MM.1S (cell line): ENCODE measurements at regions not wholly inside any gene's neighbourhood (a gene's known extent, or its start where the extent isn't known, plus 50 kb on each side); places are given as distances from the start of the nearest gene placed in this dataset.

Experiments
- DNase-seq: peaks from one replicate; pipeline ENCODE4 v3.0.0-alpha.2; 2015
- H2AFZ ChIP-seq: fragments of 300-600 bp; sonication (generic); 2 replicates; pipeline ENCODE4 v1.6.0; 2016; ENCODE audit warnings: antibody characterized with exemption, low read length
- H3F3A ChIP-seq: fragments of 300-600 bp; sonication (generic); 2 replicates; pipeline ENCODE4 v1.6.1; 2016; ENCODE audit warnings: mild to moderate bottlenecking, antibody characterized with exemption, low read length, moderate library complexity, mixed read lengths; ENCODE audit not compliant: insufficient read depth
- H3K27ac ChIP-seq: fragments of 300-600 bp; sonication (generic); 2 replicates; pipeline ENCODE4 v1.5.1; 2016; ENCODE audit warnings: mild to moderate bottlenecking, low read length
- H3K27me3 ChIP-seq: fragments of 300-600 bp; sonication (generic); replicated peaks from 2 replicates; pipeline ENCODE4 v1.6.0; 2016; ENCODE audit warnings: low read length; ENCODE audit not compliant: insufficient read depth
- H3K36me3 ChIP-seq: fragments of 300-600 bp; sonication (generic); replicated peaks from 2 replicates; pipeline ENCODE4 v1.6.1; 2016; ENCODE audit warnings: mild to moderate bottlenecking, low read length, mixed read lengths; ENCODE audit not compliant: insufficient read depth
- H3K4me1 ChIP-seq: fragments of 300-600 bp; sonication (generic); 2 replicates; pipeline ENCODE4 v1.6.1; 2016; ENCODE audit warnings: low read length, mixed read lengths
- H3K4me2 ChIP-seq: fragments of 300-600 bp; sonication (generic); 2 replicates; pipeline ENCODE4 v1.6.0; 2016; ENCODE audit warnings: low read depth, low read length
- H3K4me3 ChIP-seq: fragments of 300-600 bp; sonication (generic); 2 replicates; pipeline ENCODE4 v1.5.1; 2016; ENCODE audit warnings: low read length, mixed read lengths
- H3K79me2 ChIP-seq: fragments of 300-600 bp; sonication (generic); 2 replicates; pipeline ENCODE4 v1.6.1; 2016; ENCODE audit warnings: mixed run types, low read length, mixed read lengths
- H3K9ac ChIP-seq: fragments of 300-600 bp; sonication (generic); 2 replicates; pipeline ENCODE4 v1.6.1; 2016; ENCODE audit warnings: low read length, mixed read lengths
- H3K9me2 ChIP-seq: fragments of 300-600 bp; sonication (generic); replicated peaks from 2 replicates; pipeline ENCODE4 v1.6.1; 2016; ENCODE audit warnings: mild to moderate bottlenecking, low read length, mixed read lengths; ENCODE audit not compliant: insufficient read depth
- H3K9me3 ChIP-seq: fragments of 300-600 bp; sonication (generic); replicated peaks from 2 replicates; pipeline ENCODE4 v1.6.1; 2016; ENCODE audit warnings: mild to moderate bottlenecking, low read length, mixed read lengths; ENCODE audit not compliant: insufficient read depth
- H4K20me1 ChIP-seq: fragments of 300-600 bp; sonication (generic); 2 replicates; pipeline ENCODE4 v1.6.1; 2016; ENCODE audit warnings: mild to moderate bottlenecking, low read length, moderate library complexity, mixed read lengths; ENCODE audit not compliant: insufficient read depth
- CTCF ChIP-seq: fragments of 300-600 bp; sonication (generic); IDR thresholded peaks from 2 replicates; pipeline ENCODE4 v1.5.1; 2016; ENCODE audit warnings: antibody characterized with exemption, low read length, mixed read lengths
- EZH2 ChIP-seq: fragments of 300-600 bp; sonication (generic); optimal IDR thresholded peaks from 2 replicates; pipeline ENCODE3; 2017; ENCODE audit warnings: low read depth, mild to moderate bottlenecking, antibody characterized with exemption, low read length, mixed read lengths
- EZH2phosphoT487 ChIP-seq: fragments of 300-600 bp; sonication (generic); IDR thresholded peaks from 2 replicates; pipeline ENCODE4 v1.6.1; 2018; ENCODE audit warnings: antibody characterized with exemption, low read length

- H3K27me3 ChIP-seq = no peaks in the 10 kb centered on the region
- H3K9ac ChIP-seq = no peak overlapping the region
Observed at GRCh38 chr7:106482091-106482490, 178.9 kb downstream of the CCDC71L start.

GRCh38 chr7:106480616-106481031 lies 180.3 kb downstream of the CCDC71L start:
- Histone ChIP-seq H3K36me3 (no peaks in the 10 kb centered on the region), H3K9me3 (no peaks in the 10 kb centered on the region), H4K20me1 (no peaks in the 10 kb centered on the region), H3K27ac (no peak overlapping the region), H2AFZ (no peak overlapping the region), H3K4me2 (no peak overlapping the region), H3K9ac (no peak overlapping the region), H3K27me3 (no peaks in the 10 kb centered on the region), H3K4me3 (no peak overlapping the region), H3F3A (no peaks in the 10 kb centered on the region), H3K9me2 (no peaks in the 10 kb centered on the region), H3K79me2 (no peaks in the 10 kb centered on the region), H3K4me1 (no peaks in the 10 kb centered on the region)
- DNase-seq = no peak
- TF ChIP-seq CTCF (no peak), EZH2 (no peak), EZH2phosphoT487 (no peak)

More at GRCh38 chr7:106482091-106482490, 178.9 kb downstream of the CCDC71L start:
- Histone ChIP-seq H3F3A (no peaks in the 10 kb centered on the region), H3K36me3 (no peaks in the 10 kb centered on the region), H4K20me1 (no peaks in the 10 kb centered on the region), H3K9me2 (no peaks in the 10 kb centered on the region), H3K9me3 (no peaks in the 10 kb centered on the region), H3K4me3 (no peak overlapping the region), H3K4me2 (no peak overlapping the region), H2AFZ (no peak overlapping the region), H3K27ac (no peak overlapping the region), H3K4me1 (no peaks in the 10 kb centered on the region), H3K79me2 (no peaks in the 10 kb centered on the region)
- no peak for DNase-seq
- no peak for TF ChIP-seq CTCF
- no peak for TF ChIP-seq EZH2phosphoT487
- no peak for TF ChIP-seq EZH2

- no peak overlapping the region for H3K4me3 ChIP-seq
- no peaks in the 10 kb centered on the region for H3K27me3 ChIP-seq
- H3F3A ChIP-seq = no peaks in the 10 kb centered on the region
- no peaks in the 10 kb centered on the region for H3K36me3 ChIP-seq
- no peak for DNase-seq
- H3K9ac ChIP-seq = no peak overlapping the region
- no peaks in the 10 kb centered on the region for H3K4me1 ChIP-seq
- H3K79me2 ChIP-seq = no peaks in the 10 kb centered on the region
- H3K4me2 ChIP-seq = no peak overlapping the region
- no peak overlapping the region for H2AFZ ChIP-seq
- no peak overlapping the region for H3K27ac ChIP-seq
- no peak for TF ChIP-seq EZH2phosphoT487
- no peak for TF ChIP-seq CTCF
- TF ChIP-seq EZH2 = no peak
- no peaks in the 10 kb centered on the region for H4K20me1 ChIP-seq
- no peaks in the 10 kb centered on the region for H3K9me2 ChIP-seq
- no peaks in the 10 kb centered on the region for H3K9me3 ChIP-seq
Observed at GRCh38 chr7:106480161-106480579, 180.8 kb downstream of the CCDC71L start.
